Panc1 (cell line): ENCODE measurements at regions not wholly inside any gene's neighbourhood (a gene's known extent, or its start where the extent isn't known, plus 50 kb on each side); places are given as distances from the start of the nearest gene placed in this dataset.

Experiments
- ATAC-seq: fragments of 200-7000 bp; cut with Tn5 transposase; 2 replicates; pipeline ENCODE4 v1.9.1; 2020; ENCODE audit warnings: mild to moderate bottlenecking, moderate library complexity
- BruUV-seq: library from RNA; stranded (reverse); fragments of 400-500 nt; replicated peaks from 2 replicates; lab custom pipeline; 2021; lab: Mats Ljungman, UMichigan
- CTCF ChIA-PET: fragments of 300-600 bp; sonication (Branson Sonifier 250); formaldehyde crosslinking; loops from one replicate; lab custom pipeline; 2022; ENCODE audit warnings: antibody characterized with exemption; lab: Charles Lee
- POLR2A ChIA-PET: fragments of 300-600 bp; sonication (Branson Sonifier 250); formaldehyde crosslinking; loops from one replicate; lab custom pipeline; 2022; ENCODE audit warnings: antibody characterized with exemption; lab: Charles Lee
- DNase-seq: peaks from one replicate; pipeline ENCODE4 v3.0.0-alpha.2; 2010; ENCODE audit warnings: low read depth, low spot score
- H3K27ac ChIP-seq: 2 replicates; pipeline ENCODE4 v1.5.1; 2011; ENCODE audit warnings: mild to moderate bottlenecking, low read length, inconsistent platforms
- H3K27me3 ChIP-seq: fragments of 200-500 bp; sonication (Bioruptor generic); 2 replicates; pipeline ENCODE4 v1.6.0; 2014; ENCODE audit warnings: low read length, inconsistent platforms; ENCODE audit not compliant: control insufficient read depth, insufficient read depth
- H3K36me3 ChIP-seq: fragments of 200-500 bp; sonication (Bioruptor generic); 2 replicates; pipeline ENCODE4 v1.5.1; 2014; ENCODE audit warnings: inconsistent platforms, mild to moderate bottlenecking, low read length, moderate library complexity; ENCODE audit not compliant: control insufficient read depth, insufficient read depth
- H3K4me1 ChIP-seq: 2 replicates; pipeline ENCODE4 v1.5.1; 2011; ENCODE audit warnings: inconsistent platforms, mild to moderate bottlenecking, low read length, moderate library complexity; ENCODE audit not compliant: control insufficient read depth, insufficient read depth
- H3K4me3 ChIP-seq, 2 experiments: 2 replicates each; pipeline ENCODE4 v1.5.1; 2011 to 2012; ENCODE audit warnings: low read depth in 2 of 2, low read length in 2 of 2, mild to moderate bottlenecking in 2 of 2, inconsistent platforms in 1 of 2, moderate library complexity in 1 of 2
- H3K9me3 ChIP-seq: fragments of 200-500 bp; sonication (Bioruptor generic); 2 replicates; pipeline ENCODE4 v1.5.1; 2014; ENCODE audit warnings: low read depth, mild to moderate bottlenecking, inconsistent platforms, low read length, moderate library complexity; ENCODE audit not compliant: control insufficient read depth, insufficient read depth
- POLR2AphosphoS5 ChIP-seq: IDR thresholded peaks from 2 replicates; pipeline ENCODE4 v1.6.1; 2012; ENCODE audit warnings: mild to moderate bottlenecking, low read depth, low read length, moderate library complexity
- SIN3A ChIP-seq: IDR thresholded peaks from 2 replicates; pipeline ENCODE4 v1.6.1; 2012; ENCODE audit warnings: low read depth, mild to moderate bottlenecking, low read length, moderate library complexity, borderline replicate concordance; ENCODE audit not compliant: insufficient read depth
- TCF7L2 ChIP-seq: IDR thresholded peaks from 2 replicates; pipeline ENCODE4 v1.6.1; 2011; ENCODE audit warnings: mild to moderate bottlenecking, low read depth, low read length, inconsistent platforms
- in situ Hi-C: cut with HindIII; loops from 2 replicates; pipeline ENCODE4 v1.10.0; 2016; ENCODE audit warnings: low sequenced_read_pairs, low pct_unique_long_range_greater_than_20kb
- intact Hi-C: fragments of 100-400 bp; cut with micrococcal nuclease; formaldehyde crosslinking; loops from one replicate; pipeline ENCODE4 v1.10.0; 2022; ENCODE audit not compliant: unreplicated experiment
- TF ChIP-seq, protein P1 (sequence below), 2 experiments: IDR thresholded peaks; 2 replicates each; pipeline ENCODE4 v1.6.1; 2011 to 2012; ENCODE audit warnings: low read depth in 2 of 2, control low read depth in 1 of 2, low read length in 1 of 2, mild to moderate bottlenecking in 1 of 2, moderate library complexity in 1 of 2; ENCODE audit not compliant: insufficient read depth in 1 of 2
- TF ChIP-seq, protein P2 (sequence below): fragments of 450-650 bp; IDR thresholded peaks from 2 replicates; pipeline ENCODE4 v1.5.1; 2017; ENCODE audit warnings: mild to moderate bottlenecking

DNA sequence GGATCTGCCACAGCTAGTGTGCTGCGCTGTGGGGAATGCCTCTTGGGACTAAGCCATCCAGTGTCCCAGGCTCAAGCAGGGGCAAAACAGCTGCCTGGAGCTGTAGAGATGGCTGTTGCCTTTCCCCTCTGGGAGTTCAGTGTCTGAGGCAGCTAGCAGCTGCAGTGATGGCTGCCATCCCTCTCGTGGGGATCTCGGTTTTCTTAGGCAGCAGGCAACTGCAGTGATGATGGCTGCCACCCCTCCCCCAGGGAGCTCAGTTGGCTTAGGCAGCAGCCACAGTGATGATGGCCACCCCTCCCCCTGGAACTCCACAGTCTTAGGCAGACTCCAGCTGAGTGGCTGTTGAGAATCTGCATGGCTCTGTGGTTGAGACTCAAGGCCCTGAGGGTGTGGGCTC lies 1389.2 kb upstream of the NUDT12 start:
- intact Hi-C loops (no loop called here), in situ Hi-C loops (no loop called here)
- TF ChIP-seq, protein P1, sequence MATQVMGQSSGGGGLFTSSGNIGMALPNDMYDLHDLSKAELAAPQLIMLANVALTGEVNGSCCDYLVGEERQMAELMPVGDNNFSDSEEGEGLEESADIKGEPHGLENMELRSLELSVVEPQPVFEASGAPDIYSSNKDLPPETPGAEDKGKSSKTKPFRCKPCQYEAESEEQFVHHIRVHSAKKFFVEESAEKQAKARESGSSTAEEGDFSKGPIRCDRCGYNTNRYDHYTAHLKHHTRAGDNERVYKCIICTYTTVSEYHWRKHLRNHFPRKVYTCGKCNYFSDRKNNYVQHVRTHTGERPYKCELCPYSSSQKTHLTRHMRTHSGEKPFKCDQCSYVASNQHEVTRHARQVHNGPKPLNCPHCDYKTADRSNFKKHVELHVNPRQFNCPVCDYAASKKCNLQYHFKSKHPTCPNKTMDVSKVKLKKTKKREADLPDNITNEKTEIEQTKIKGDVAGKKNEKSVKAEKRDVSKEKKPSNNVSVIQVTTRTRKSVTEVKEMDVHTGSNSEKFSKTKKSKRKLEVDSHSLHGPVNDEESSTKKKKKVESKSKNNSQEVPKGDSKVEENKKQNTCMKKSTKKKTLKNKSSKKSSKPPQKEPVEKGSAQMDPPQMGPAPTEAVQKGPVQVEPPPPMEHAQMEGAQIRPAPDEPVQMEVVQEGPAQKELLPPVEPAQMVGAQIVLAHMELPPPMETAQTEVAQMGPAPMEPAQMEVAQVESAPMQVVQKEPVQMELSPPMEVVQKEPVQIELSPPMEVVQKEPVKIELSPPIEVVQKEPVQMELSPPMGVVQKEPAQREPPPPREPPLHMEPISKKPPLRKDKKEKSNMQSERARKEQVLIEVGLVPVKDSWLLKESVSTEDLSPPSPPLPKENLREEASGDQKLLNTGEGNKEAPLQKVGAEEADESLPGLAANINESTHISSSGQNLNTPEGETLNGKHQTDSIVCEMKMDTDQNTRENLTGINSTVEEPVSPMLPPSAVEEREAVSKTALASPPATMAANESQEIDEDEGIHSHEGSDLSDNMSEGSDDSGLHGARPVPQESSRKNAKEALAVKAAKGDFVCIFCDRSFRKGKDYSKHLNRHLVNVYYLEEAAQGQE (IDR thresholded peaks at IDR 0.05; ENCODE audit: insufficient read depth in 1 of 2, low read depth in 2 of 2, low read length in 1 of 2) = no peak
- no peak for TF ChIP-seq SIN3A
- TF ChIP-seq, protein P2, sequence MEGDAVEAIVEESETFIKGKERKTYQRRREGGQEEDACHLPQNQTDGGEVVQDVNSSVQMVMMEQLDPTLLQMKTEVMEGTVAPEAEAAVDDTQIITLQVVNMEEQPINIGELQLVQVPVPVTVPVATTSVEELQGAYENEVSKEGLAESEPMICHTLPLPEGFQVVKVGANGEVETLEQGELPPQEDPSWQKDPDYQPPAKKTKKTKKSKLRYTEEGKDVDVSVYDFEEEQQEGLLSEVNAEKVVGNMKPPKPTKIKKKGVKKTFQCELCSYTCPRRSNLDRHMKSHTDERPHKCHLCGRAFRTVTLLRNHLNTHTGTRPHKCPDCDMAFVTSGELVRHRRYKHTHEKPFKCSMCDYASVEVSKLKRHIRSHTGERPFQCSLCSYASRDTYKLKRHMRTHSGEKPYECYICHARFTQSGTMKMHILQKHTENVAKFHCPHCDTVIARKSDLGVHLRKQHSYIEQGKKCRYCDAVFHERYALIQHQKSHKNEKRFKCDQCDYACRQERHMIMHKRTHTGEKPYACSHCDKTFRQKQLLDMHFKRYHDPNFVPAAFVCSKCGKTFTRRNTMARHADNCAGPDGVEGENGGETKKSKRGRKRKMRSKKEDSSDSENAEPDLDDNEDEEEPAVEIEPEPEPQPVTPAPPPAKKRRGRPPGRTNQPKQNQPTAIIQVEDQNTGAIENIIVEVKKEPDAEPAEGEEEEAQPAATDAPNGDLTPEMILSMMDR = no peak
- TF ChIP-seq POLR2AphosphoS5 = no peak
- TF ChIP-seq TCF7L2 = no peak
- ChIA-PET POLR2A (no interaction called here), CTCF (no interaction called here)
- Histone ChIP-seq H3K36me3 (no peaks in the 10 kb centered on the region), H3K27ac (no peak overlapping the region), H3K4me1 (no peaks in the 10 kb centered on the region), H3K27me3 (no peaks in the 10 kb centered on the region), H3K4me3 (no peak overlapping the region), H3K9me3 (no peaks in the 10 kb centered on the region)
- DNase-seq (no peak), ATAC-seq (no peak)
- BruUV-seq = no TSS peak

DNA sequence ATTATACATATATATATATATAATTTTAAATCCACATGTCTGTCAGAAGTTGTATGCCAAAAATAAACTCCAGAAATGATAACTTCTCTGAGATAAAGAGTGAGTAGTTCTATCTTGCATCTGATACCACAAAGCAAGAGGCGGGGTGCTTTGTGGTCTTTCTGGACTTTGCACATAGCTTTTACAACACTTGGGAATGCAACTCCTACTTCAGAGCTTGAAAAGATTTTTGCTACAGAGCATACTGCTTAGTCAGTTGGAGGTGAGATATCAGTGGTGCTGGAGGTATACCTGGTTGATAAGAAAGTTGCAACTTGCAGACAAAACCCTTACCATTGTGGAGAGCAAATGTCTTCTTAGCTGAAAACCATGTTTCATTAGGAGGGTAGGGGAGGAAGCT lies 1384.5 kb upstream of the NUDT12 start:
- BruUV-seq = no TSS peak
- ChIA-PET POLR2A (no interaction called here), CTCF (no interaction called here)
- Histone ChIP-seq H3K4me3 (no peak overlapping the region), H3K9me3 (no peaks in the 10 kb centered on the region), H3K36me3 (no peaks in the 10 kb centered on the region), H3K27me3 (no peaks in the 10 kb centered on the region), H3K4me1 (no peaks in the 10 kb centered on the region), H3K27ac (no peak overlapping the region)
- intact Hi-C loops = no loop called here
- in situ Hi-C loops = no loop called here
- TF ChIP-seq, protein P2 = no peak
- TF ChIP-seq, protein P1 (IDR thresholded peaks at IDR 0.05; ENCODE audit: insufficient read depth in 1 of 2, low read depth in 2 of 2, low read length in 1 of 2) = no peak
- no peak for TF ChIP-seq TCF7L2
- TF ChIP-seq SIN3A = no peak
- ATAC-seq (no peak), DNase-seq (no peak)
